ENCODE measurements at regions not wholly inside any gene's neighbourhood (a gene's known extent, or its start where the extent isn't known, plus 50 kb on each side); places are given as distances from the start of the nearest gene placed in this dataset.

DNA sequence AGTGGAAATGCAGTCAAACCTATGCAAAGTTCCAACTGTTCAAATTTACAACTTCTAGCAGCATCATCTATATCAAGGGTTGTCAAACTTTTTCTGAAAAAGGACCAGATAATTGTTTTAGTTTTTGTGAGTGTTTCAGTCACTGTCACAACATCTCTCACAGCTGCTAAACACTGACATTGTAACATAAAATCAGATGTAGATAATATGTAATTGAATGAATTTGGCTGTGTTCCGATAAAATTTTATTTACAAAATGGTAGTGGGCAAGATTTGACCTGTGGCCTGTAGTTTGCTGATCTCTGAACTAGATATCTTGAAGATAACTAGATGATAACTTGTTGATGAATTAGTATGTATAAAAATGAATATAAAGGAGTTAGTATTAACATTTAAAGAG lies 1679.1 kb upstream of the PCDH20 start:
- H3K9me3 Mint-ChIP-seq, result peaks cover 3% of the 10 kb centered on the region
- H3K4me1 Mint-ChIP-seq, result no peaks in the 10 kb centered on the region
- no peaks in the 10 kb centered on the region for H3K36me3 Mint-ChIP-seq
- H3K27me3 Mint-ChIP-seq, result no peaks in the 10 kb centered on the region
- ATAC-seq (ENCODE audit: low read depth) (no peak), DNase-seq (ENCODE audit: low spot score in 2 of 2) (no peak)
- H3K4me3 Mint-ChIP-seq, result no peak overlapping the region
- H3K27ac Mint-ChIP-seq, result no peak overlapping the region

- no peaks in the 10 kb centered on the region for H3K36me3 Mint-ChIP-seq
- H3K27me3 Mint-ChIP-seq, result no peaks in the 10 kb centered on the region
- DNase-seq (ENCODE audit: low spot score in 2 of 2) (no peak), ATAC-seq (ENCODE audit: low read depth) (no peak)
- no peak overlapping the region for H3K4me3 Mint-ChIP-seq
- H3K4me1 Mint-ChIP-seq, result no peaks in the 10 kb centered on the region
- no peak overlapping the region for H3K27ac Mint-ChIP-seq
- peaks cover 2% of the 10 kb centered on the region for H3K9me3 Mint-ChIP-seq
Measured at GRCh38 chr13:63093907-63094469, 1678.3 kb upstream of the PCDH20 start.

- H3K27me3 Mint-ChIP-seq, result no peaks in the 10 kb centered on the region
- no peak for DNase-seq (ENCODE audit: low spot score in 2 of 2)
- H3K27ac Mint-ChIP-seq, result no peak overlapping the region
- no peak overlapping the region for H3K4me3 Mint-ChIP-seq
- H3K4me1 Mint-ChIP-seq, result no peaks in the 10 kb centered on the region
- ATAC-seq (ENCODE audit: low read depth), result no peak
- peaks cover 4% of the 10 kb centered on the region for H3K9me3 Mint-ChIP-seq
- H3K36me3 Mint-ChIP-seq, result no peaks in the 10 kb centered on the region
Measured at GRCh38 chr13:63092456-63092855, 1676.8 kb upstream of the PCDH20 start.

GRCh38 chr13:63090524-63090923 lies 1674.9 kb upstream of the PCDH20 start:
- peaks cover 2% of the 10 kb centered on the region for H3K9me3 Mint-ChIP-seq
- H3K4me1 Mint-ChIP-seq, result no peaks in the 10 kb centered on the region
- no peaks in the 10 kb centered on the region for H3K36me3 Mint-ChIP-seq
- H3K27me3 Mint-ChIP-seq, result no peaks in the 10 kb centered on the region
- no peak overlapping the region for H3K27ac Mint-ChIP-seq
- no peak for DNase-seq (ENCODE audit: low spot score in 2 of 2)
- no peak for ATAC-seq (ENCODE audit: low read depth)
- no peak overlapping the region for H3K4me3 Mint-ChIP-seq

GRCh38 chr13:63088226-63088625 lies 1672.6 kb upstream of the PCDH20 start:
- Mint-ChIP-seq H3K9me3 (peaks cover 2% of the 10 kb centered on the region), H3K4me3 (no peak overlapping the region), H3K4me1 (no peaks in the 10 kb centered on the region), H3K27ac (no peak overlapping the region), H3K36me3 (no peaks in the 10 kb centered on the region), H3K27me3 (no peaks in the 10 kb centered on the region)
- no peak for DNase-seq (ENCODE audit: low spot score in 2 of 2)
- no peak for ATAC-seq (ENCODE audit: low read depth)

GRCh38 chr13:63086286-63086685 lies 1670.6 kb upstream of the PCDH20 start:
- ATAC-seq (ENCODE audit: low read depth), result no peak
- no peaks in the 10 kb centered on the region for H3K36me3 Mint-ChIP-seq
- H3K9me3 Mint-ChIP-seq, result peaks cover 5% of the 10 kb centered on the region

GRCh38 chr13:63085851-63086250 lies 1670.2 kb upstream of the PCDH20 start:
- no peaks in the 10 kb centered on the region for H3K27me3 Mint-ChIP-seq
- H3K4me3 Mint-ChIP-seq, result no peak overlapping the region
- H3K9me3 Mint-ChIP-seq, result peaks cover 8% of the 10 kb centered on the region
- DNase-seq (ENCODE audit: low spot score in 2 of 2), result no peak
- ATAC-seq (ENCODE audit: low read depth), result no peak
- H3K4me1 Mint-ChIP-seq, result no peaks in the 10 kb centered on the region
- H3K36me3 Mint-ChIP-seq, result no peaks in the 10 kb centered on the region
- no peak overlapping the region for H3K27ac Mint-ChIP-seq

More at GRCh38 chr13:63086286-63086685, 1670.6 kb upstream of the PCDH20 start:
- H3K27ac Mint-ChIP-seq, result no peak overlapping the region
- no peak for DNase-seq (ENCODE audit: low spot score in 2 of 2)
- H3K4me3 Mint-ChIP-seq, result no peak overlapping the region
- H3K27me3 Mint-ChIP-seq, result no peaks in the 10 kb centered on the region
- H3K4me1 Mint-ChIP-seq, result no peaks in the 10 kb centered on the region

DNA sequence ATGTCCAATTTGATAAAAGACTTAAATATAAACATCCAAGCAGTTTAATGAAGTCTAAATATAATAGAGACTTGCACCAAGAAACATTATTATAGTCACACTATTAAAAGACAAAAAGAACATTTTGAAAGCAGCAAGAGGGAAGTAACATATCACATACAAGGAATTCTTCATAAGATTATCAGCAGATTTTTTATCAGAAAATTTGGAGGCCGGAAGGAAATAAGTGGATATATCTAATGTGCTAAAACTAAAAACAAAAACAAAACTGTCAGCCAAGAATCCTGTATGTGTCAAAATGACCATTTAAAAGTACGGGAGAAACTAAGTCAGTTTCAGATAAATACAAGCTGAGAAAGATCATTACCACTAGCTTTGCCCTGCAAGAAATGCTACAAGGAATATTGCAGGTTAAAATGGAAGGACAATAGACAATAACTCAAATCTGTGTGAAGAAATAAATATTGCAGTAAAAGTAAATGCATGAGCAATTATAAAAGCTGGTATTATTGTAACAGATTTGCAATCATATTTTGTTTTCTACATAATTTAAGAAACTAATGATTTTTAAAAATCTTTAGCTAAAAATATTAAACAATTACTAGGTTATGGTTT lies 1665.9 kb upstream of the PCDH20 start:
- no peak overlapping the region for H3K4me3 Mint-ChIP-seq
- ATAC-seq (ENCODE audit: low read depth) (no peak), DNase-seq (ENCODE audit: low spot score in 2 of 2) (no peak)
- H3K9me3 Mint-ChIP-seq, result peaks cover 8% of the 10 kb centered on the region
- H3K4me1 Mint-ChIP-seq, result no peaks in the 10 kb centered on the region
- no peak overlapping the region for H3K27ac Mint-ChIP-seq
- H3K27me3 Mint-ChIP-seq, result no peaks in the 10 kb centered on the region
- no peaks in the 10 kb centered on the region for H3K36me3 Mint-ChIP-seq

- DNase-seq (ENCODE audit: low spot score in 2 of 2), result no peak
- Mint-ChIP-seq H3K4me3 (no peak overlapping the region), H3K4me1 (no peaks in the 10 kb centered on the region), H3K27ac (no peak overlapping the region), H3K9me3 (peaks cover 3% of the 10 kb centered on the region), H3K27me3 (no peaks in the 10 kb centered on the region), H3K36me3 (no peaks in the 10 kb centered on the region)
- no peak for ATAC-seq (ENCODE audit: low read depth)
Measured at GRCh38 chr13:63075126-63075525, 1659.5 kb upstream of the PCDH20 start.

GRCh38 chr13:63050287-63050686 lies 1634.6 kb upstream of the PCDH20 start:
- no peak for ATAC-seq (ENCODE audit: low read depth)
- Mint-ChIP-seq H3K9me3 (peaks cover 7% of the 10 kb centered on the region), H3K4me1 (no peaks in the 10 kb centered on the region), H3K27ac (no peak overlapping the region), H3K4me3 (no peak overlapping the region), H3K27me3 (no peaks in the 10 kb centered on the region), H3K36me3 (no peaks in the 10 kb centered on the region)
- no peak for DNase-seq (ENCODE audit: low spot score in 2 of 2)

- H3K4me3 Mint-ChIP-seq, result no peak overlapping the region
- ATAC-seq (ENCODE audit: low read depth) (no peak), DNase-seq (ENCODE audit: low spot score in 2 of 2) (no peak)
- peaks cover 10% of the 10 kb centered on the region for H3K9me3 Mint-ChIP-seq
- H3K27me3 Mint-ChIP-seq, result no peaks in the 10 kb centered on the region
- H3K4me1 Mint-ChIP-seq, result no peaks in the 10 kb centered on the region
- H3K27ac Mint-ChIP-seq, result no peak overlapping the region
- H3K36me3 Mint-ChIP-seq, result no peaks in the 10 kb centered on the region
Measured at GRCh38 chr13:63048653-63049052, 1633.0 kb upstream of the PCDH20 start.

GRCh38 chr13:63044589-63045313 lies 1629.1 kb upstream of the PCDH20 start:
- Mint-ChIP-seq H3K4me1 (no peaks in the 10 kb centered on the region), H3K27me3 (no peaks in the 10 kb centered on the region), H3K27ac (no peak overlapping the region), H3K4me3 (no peak overlapping the region), H3K36me3 (no peaks in the 10 kb centered on the region), H3K9me3 (peaks cover 12% of the 10 kb centered on the region)
- DNase-seq (ENCODE audit: low spot score in 2 of 2), result no peak
- no peak for ATAC-seq (ENCODE audit: low read depth)

DNA sequence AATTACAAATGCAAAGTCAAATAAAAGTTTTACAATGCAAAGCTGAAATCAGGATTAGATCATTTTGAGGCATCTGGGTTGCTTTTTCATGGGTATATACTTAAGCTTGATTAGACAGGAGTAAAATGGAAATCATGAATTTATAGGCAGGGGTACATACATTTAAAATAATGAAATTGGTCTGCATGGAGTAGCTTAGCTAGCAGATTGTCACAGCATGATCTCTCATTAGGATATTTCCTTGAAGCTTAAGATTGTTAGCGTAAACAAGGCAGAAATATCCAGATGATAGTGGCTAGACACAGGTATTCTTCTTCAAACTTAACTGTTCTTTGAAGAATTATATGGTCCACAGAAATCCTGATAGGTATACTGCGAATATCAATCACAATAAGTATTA lies 1627.0 kb upstream of the PCDH20 start:
- Mint-ChIP-seq H3K27ac (no peak overlapping the region), H3K9me3 (peaks cover 12% of the 10 kb centered on the region), H3K27me3 (no peaks in the 10 kb centered on the region), H3K36me3 (no peaks in the 10 kb centered on the region), H3K4me3 (no peak overlapping the region), H3K4me1 (no peaks in the 10 kb centered on the region)
- DNase-seq (ENCODE audit: low spot score in 2 of 2) (no peak), ATAC-seq (ENCODE audit: low read depth) (no peak)

GRCh38 chr13:63041640-63042414 lies 1626.2 kb upstream of the PCDH20 start:
- Mint-ChIP-seq H3K27ac (no peak overlapping the region), H3K4me3 (no peak overlapping the region), H3K9me3 (peaks cover 12% of the 10 kb centered on the region), H3K27me3 (no peaks in the 10 kb centered on the region), H3K36me3 (no peaks in the 10 kb centered on the region), H3K4me1 (no peaks in the 10 kb centered on the region)
- ATAC-seq (ENCODE audit: low read depth) (no peak), DNase-seq (ENCODE audit: low spot score in 2 of 2) (no peak)

Data from memory B cell (primary cell).